Naive thymus-derived CD4-positive, alpha-beta T cell (primary cell): ENCODE measurements at regions not wholly inside any gene's neighbourhood (a gene's known extent, or its start where the extent isn't known, plus 50 kb on each side); places are given as distances from the start of the nearest gene placed in this dataset.

ENCODE experiments used
- ATAC-seq: fragments of 150-1000 bp; cut with Tn5 transposase; 2 replicates; pipeline ENCODE4 v1.10.0; 2021; ENCODE audit warnings: mild to moderate bottlenecking, moderate library complexity
- CTCF ChIA-PET: fragments of 350-600 bp; sonication (Branson Sonifier 250); formaldehyde crosslinking; loops from one replicate; lab custom pipeline; 2021; ENCODE audit warnings: antibody characterized with exemption; lab: Charles Lee
- POLR2A ChIA-PET: fragments of 350-600 bp; sonication (Branson Sonifier 250); formaldehyde crosslinking; loops from one replicate; lab custom pipeline; 2021; ENCODE audit warnings: antibody characterized with exemption, inconsistent platforms; lab: Charles Lee
- DNase-seq, 9 donors: peaks; one replicate each; pipeline versions ENCODE4 v3.0.0 to v3.0.0-alpha.2; 2020 to 2022; ENCODE audit warnings: mixed read lengths in 1 of 9
- H3K27ac ChIP-seq: one replicate; pipeline ENCODE4 v1.7.0; 2013; ENCODE audit warnings: mild to moderate bottlenecking, low read depth, low read length, moderate library complexity
- H3K27me3 ChIP-seq, 2 donors: one replicate each; pipeline ENCODE4 v1.7.0; 2013; ENCODE audit warnings: low read length in 2 of 2, mild to moderate bottlenecking in 2 of 2, moderate library complexity in 2 of 2; ENCODE audit not compliant: control insufficient read depth in 2 of 2, insufficient read depth in 2 of 2
- H3K36me3 ChIP-seq, 3 experiments: 1 replicate in 2 of 3; 2 replicates in 1 of 3; pipeline ENCODE4 v1.7.0; 2013; ENCODE audit warnings: low read length in 3 of 3, mild to moderate bottlenecking in 3 of 3, moderate library complexity in 1 of 3; ENCODE audit not compliant: insufficient read depth in 3 of 3, control insufficient read depth in 2 of 3
- H3K4me1 ChIP-seq, 2 donors: one replicate each; pipeline ENCODE4 v1.7.0; 2013; ENCODE audit warnings: low read length in 2 of 2, mild to moderate bottlenecking in 2 of 2, moderate library complexity in 1 of 2; ENCODE audit not compliant: control insufficient read depth in 2 of 2, insufficient read depth in 2 of 2
- H3K4me3 ChIP-seq: 2 replicates; pipeline ENCODE4 v1.7.0; 2013; ENCODE audit warnings: mild to moderate bottlenecking, low read length
- H3K9me3 ChIP-seq, 3 experiments: 1 replicate in 2 of 3; 2 replicates in 1 of 3; pipeline ENCODE4 v1.7.0; 2013; ENCODE audit warnings: low read length in 3 of 3; ENCODE audit not compliant: control insufficient read depth in 2 of 3
- H3K27ac Mint-ChIP-seq, 9 donors: one replicate each; pipeline ENCODE4 v1.8.0; 2020 to 2022; ENCODE audit warnings: mixed read lengths in 9 of 9, mild to moderate bottlenecking in 8 of 9, moderate library complexity in 5 of 9, inconsistent platforms in 2 of 9
- H3K27me3 Mint-ChIP-seq, 5 donors: one replicate each; pipeline ENCODE4 v1.8.0; 2021 to 2022; ENCODE audit warnings: mixed read lengths in 5 of 5, mild to moderate bottlenecking in 1 of 5
- H3K36me3 Mint-ChIP-seq, 5 donors: one replicate each; pipeline ENCODE4 v1.8.0; 2020 to 2022; ENCODE audit warnings: mixed read lengths in 5 of 5, mild to moderate bottlenecking in 3 of 5, inconsistent platforms in 1 of 5
- H3K4me1 Mint-ChIP-seq, 7 donors: one replicate each; pipeline ENCODE4 v1.8.0; 2020 to 2022; ENCODE audit warnings: mixed read lengths in 7 of 7, mild to moderate bottlenecking in 3 of 7, inconsistent platforms in 1 of 7
- H3K4me3 Mint-ChIP-seq, 10 donors: one replicate each; pipeline ENCODE4 v1.8.0; 2020 to 2022; ENCODE audit warnings: mild to moderate bottlenecking in 10 of 10, mixed read lengths in 10 of 10, moderate library complexity in 6 of 10, inconsistent platforms in 2 of 10
- H3K9me3 Mint-ChIP-seq, 11 donors: one replicate each; pipeline ENCODE4 v1.8.0; 2020 to 2022; ENCODE audit warnings: mixed read lengths in 11 of 11, mild to moderate bottlenecking in 4 of 11, inconsistent platforms in 1 of 11, moderate library complexity in 1 of 11
- intact Hi-C, 2 donors: fragments of 100-400 bp; cut with micrococcal nuclease; formaldehyde crosslinking; loops; one replicate each; pipeline ENCODE4 v1.15.1; 2023

- Mint-ChIP-seq H3K36me3 (peaks cover 0 to 9% (median 0%) of the 10 kb centered on the region in 5 donors), H3K27ac (peak overlapping the region in 2 of 9 donors; percentile 46 to 71)
Observed at GRCh38 chr18:54712758-54713157, 115.5 kb upstream of the RAB27B start.

GRCh38 chr18:54713386-54713785 is 114.9 kb upstream of the RAB27B start:
- DNase-seq (peak in 4 of 9 donors; percentile 8 to 32 (median 21)), ATAC-seq (peak; percentile 45)
- ChIA-PET POLR2A (no interaction called here), CTCF (no interaction called here)
- peaks cover 0 to 3% (median 0%) of the 10 kb centered on the region in 11 donors for H3K9me3 Mint-ChIP-seq
- intact Hi-C loops = loop anchor here in 1 of 2 donors (2.0 to 10.0 kb wide), 2 partner anchors 93 to 449 kb away; partner anchors contain the start of gene POLI
- no peak overlapping the region for H3K27ac ChIP-seq
- H3K9me3 ChIP-seq = no peaks in the 10 kb centered on the region
- H3K4me1 Mint-ChIP-seq = peaks cover 27 to 60% (median 51%) of the 10 kb centered on the region in 7 donors
- H3K4me1 ChIP-seq = peaks cover 17 to 26% of the 10 kb centered on the region in 2 donors
- H3K4me3 ChIP-seq = no peak overlapping the region
- H3K27me3 ChIP-seq = no peaks in the 10 kb centered on the region
- H3K4me3 Mint-ChIP-seq = peak overlapping the region in 6 of 10 donors; percentile 11 to 64 (median 41)
- peak overlapping the region in 2 of 9 donors; percentile 20 to 71 for H3K27ac Mint-ChIP-seq
- H3K36me3 Mint-ChIP-seq = peaks cover 0 to 9% (median 0%) of the 10 kb centered on the region in 5 donors
- no peaks in the 10 kb centered on the region for H3K36me3 ChIP-seq
- peaks cover 0 to 26% (median 7%) of the 10 kb centered on the region in 5 donors for H3K27me3 Mint-ChIP-seq

More at GRCh38 chr18:54712758-54713157, 115.5 kb upstream of the RAB27B start:
- Mint-ChIP-seq H3K9me3 (peaks cover 0 to 5% (median 0%) of the 10 kb centered on the region in 11 donors), H3K27me3 (peaks cover 0 to 28% (median 7%) of the 10 kb centered on the region in 5 donors), H3K4me1 (peaks cover 20 to 53% (median 45%) of the 10 kb centered on the region in 7 donors), H3K4me3 (peak overlapping the region in 2 of 10 donors; percentile 48 to 64)
- intact Hi-C loops = loop anchor here in 1 of 2 donors (2.0 to 10.0 kb wide), 2 partner anchors 94 to 448 kb away; partner anchors contain the start of gene POLI
- Histone ChIP-seq H3K9me3 (no peaks in the 10 kb centered on the region), H3K4me1 (peaks cover 11 to 20% of the 10 kb centered on the region in 2 donors), H3K36me3 (no peaks in the 10 kb centered on the region), H3K27me3 (no peaks in the 10 kb centered on the region), H3K4me3 (no peak overlapping the region), H3K27ac (no peak overlapping the region)
- ATAC-seq (no peak), DNase-seq (no peak)
- ChIA-PET CTCF (no interaction called here), POLR2A (no interaction called here)

- POLR2A ChIA-PET = no interaction called here
- Mint-ChIP-seq H3K4me3 (peak overlapping the region in 2 of 10 donors; percentile 12 to 24), H3K27ac (peak overlapping the region in 1 of 9 donors; percentile 71), H3K4me1 (peaks cover 30 to 65% (median 56%) of the 10 kb centered on the region in 7 donors), H3K9me3 (peaks cover 0 to 2% (median 0%) of the 10 kb centered on the region in 11 donors), H3K36me3 (peaks cover 0 to 9% (median 0%) of the 10 kb centered on the region in 5 donors), H3K27me3 (peaks cover 0 to 19% (median 7%) of the 10 kb centered on the region in 5 donors)
- no peak overlapping the region for H3K27ac ChIP-seq
- no peaks in the 10 kb centered on the region for H3K27me3 ChIP-seq
- DNase-seq (no peak), ATAC-seq (no peak)
- H3K4me1 ChIP-seq = peaks cover 18 to 27% of the 10 kb centered on the region in 2 donors
- no peaks in the 10 kb centered on the region for H3K36me3 ChIP-seq
- CTCF ChIA-PET = interaction anchor here (1.0 kb wide), 1 partner anchor 9 kb away, joined by 4 read pairs; no protein-coding TSS in a partner anchor
- intact Hi-C loops = loop anchor here (5.0 to 10.0 kb wide), 3 partner anchors 112 to 872 kb away; partner anchors contain the start of genes RAB27B (in 2 of the 2), POLI (in 1 of the 2) and TCF4 (in 1 of the 2)
- H3K4me3 ChIP-seq = no peak overlapping the region
- H3K9me3 ChIP-seq = no peaks in the 10 kb centered on the region
Observed at GRCh38 chr18:54714851-54715250, 113.4 kb upstream of the RAB27B start.

- Histone ChIP-seq H3K4me1 (peaks cover 18 to 27% of the 10 kb centered on the region in 2 donors), H3K9me3 (no peaks in the 10 kb centered on the region), H3K27ac (no peak overlapping the region), H3K36me3 (no peaks in the 10 kb centered on the region), H3K27me3 (no peaks in the 10 kb centered on the region), H3K4me3 (no peak overlapping the region)
- CTCF ChIA-PET = no interaction called here
- no peak overlapping the region for H3K27ac Mint-ChIP-seq
- H3K36me3 Mint-ChIP-seq = peaks cover 0 to 9% (median 0%) of the 10 kb centered on the region in 5 donors
- no peak for DNase-seq
- POLR2A ChIA-PET = no interaction called here
- peaks cover 30 to 65% (median 56%) of the 10 kb centered on the region in 7 donors for H3K4me1 Mint-ChIP-seq
- H3K9me3 Mint-ChIP-seq = peaks cover 0 to 2% (median 0%) of the 10 kb centered on the region in 11 donors
- H3K27me3 Mint-ChIP-seq = peaks cover 0 to 27% (median 8%) of the 10 kb centered on the region in 5 donors
- intact Hi-C loops = loop anchor here (5.0 to 10.0 kb wide), 3 partner anchors 111 to 871 kb away; partner anchors contain the start of genes RAB27B (in 2 of the 2), POLI (in 1 of the 2) and TCF4 (in 1 of the 2)
- H3K4me3 Mint-ChIP-seq = no peak overlapping the region
- ATAC-seq = no peak
Observed at GRCh38 chr18:54716586-54716985, 111.7 kb upstream of the RAB27B start.

DNA sequence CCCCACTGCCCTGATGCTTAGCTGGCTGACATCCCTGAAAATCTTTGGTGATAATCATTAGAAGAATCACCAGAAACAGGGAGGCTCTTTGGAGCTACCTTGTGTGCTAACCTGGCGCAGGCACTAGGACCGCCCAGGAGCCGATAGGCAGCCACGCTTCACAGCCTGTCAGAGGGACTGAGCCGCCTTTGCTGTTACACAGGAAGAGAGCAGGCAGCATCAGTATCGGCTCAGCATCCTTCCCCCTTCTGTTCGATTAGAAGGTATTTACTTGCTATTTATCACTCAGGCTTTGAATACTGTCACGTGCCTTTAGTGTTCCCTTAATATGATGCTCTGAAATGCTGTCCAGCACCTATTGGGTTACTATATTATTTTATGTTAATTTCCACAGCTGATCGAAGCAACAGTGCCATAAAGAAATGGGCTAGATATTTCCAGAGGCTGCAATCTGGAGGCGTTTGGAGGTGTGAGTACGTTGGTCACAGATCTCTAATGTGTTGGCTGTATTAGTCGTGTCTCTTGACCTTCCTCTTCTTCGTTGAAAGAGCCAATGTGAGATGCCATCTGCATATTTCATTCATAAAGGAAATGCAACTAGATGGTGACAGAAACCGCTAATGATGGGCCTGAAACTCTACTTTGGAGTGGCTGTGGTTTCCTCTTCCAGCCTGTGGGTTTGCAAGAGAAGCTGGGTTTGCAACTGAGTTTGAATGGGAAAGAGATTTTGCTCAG is 110.4 kb upstream of the RAB27B start:
- CTCF ChIA-PET = no interaction called here
- Mint-ChIP-seq H3K27ac (peak overlapping the region in 6 of 9 donors; percentile 3 to 76 (median 26)), H3K36me3 (peaks cover 0 to 9% (median 0%) of the 10 kb centered on the region in 5 donors), H3K27me3 (peaks cover 0 to 37% (median 8%) of the 10 kb centered on the region in 5 donors), H3K4me3 (peak overlapping the region; percentile 38 to 90 (median 76)), H3K4me1 (peaks cover 23 to 54% (median 45%) of the 10 kb centered on the region in 7 donors), H3K9me3 (peaks cover 0 to 2% (median 0%) of the 10 kb centered on the region in 11 donors)
- Histone ChIP-seq H3K27ac (no peak overlapping the region), H3K4me1 (peaks cover 15 to 22% of the 10 kb centered on the region in 2 donors), H3K27me3 (no peaks in the 10 kb centered on the region), H3K4me3 (peak overlapping the region; percentile 61), H3K9me3 (no peaks in the 10 kb centered on the region), H3K36me3 (no peaks in the 10 kb centered on the region)
- ATAC-seq (peak; percentile 92), DNase-seq (peak in 8 of 9 donors; percentile 9 to 46 (median 34))
- POLR2A ChIA-PET = no interaction called here
- intact Hi-C loops = loop anchor here (1.0 to 10.0 kb wide), 4 partner anchors 39 to 869 kb away; partner anchors contain the start of genes RAB27B (in 2 of the 2), POLI (in 1 of the 2) and TCF4 (in 1 of the 2)

DNA sequence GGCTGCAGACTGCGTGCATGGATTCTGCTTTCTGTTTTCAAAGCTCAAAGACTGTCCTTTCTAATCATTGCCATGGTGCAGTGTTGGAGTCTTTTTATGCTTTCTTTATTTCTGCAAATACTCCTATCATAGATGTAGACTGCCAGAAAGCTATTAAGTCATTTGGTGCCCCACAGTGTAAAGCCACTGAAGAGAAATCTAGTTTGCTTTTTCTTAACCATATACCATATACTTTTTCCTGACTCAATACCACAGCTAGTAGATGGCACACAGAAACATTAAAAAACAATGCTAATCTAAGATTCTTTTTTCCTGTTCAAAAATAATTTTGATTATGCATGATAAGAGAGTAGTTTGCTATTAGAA is 109.9 kb upstream of the RAB27B start:
- Histone ChIP-seq H3K36me3 (no peaks in the 10 kb centered on the region), H3K27ac (no peak overlapping the region), H3K9me3 (no peaks in the 10 kb centered on the region), H3K4me1 (peaks cover 15 to 17% of the 10 kb centered on the region in 2 donors), H3K4me3 (peak overlapping the region; percentile 61), H3K27me3 (no peaks in the 10 kb centered on the region)
- CTCF ChIA-PET = no interaction called here
- Mint-ChIP-seq H3K27ac (peak overlapping the region in 4 of 9 donors; percentile 3 to 76 (median 28)), H3K4me3 (peak overlapping the region; percentile 38 to 90 (median 76)), H3K4me1 (peaks cover 18 to 48% (median 39%) of the 10 kb centered on the region in 7 donors), H3K27me3 (peaks cover 0 to 41% (median 8%) of the 10 kb centered on the region in 5 donors), H3K9me3 (peaks cover 0 to 2% (median 0%) of the 10 kb centered on the region in 11 donors), H3K36me3 (peaks cover 0 to 9% (median 0%) of the 10 kb centered on the region in 5 donors)
- POLR2A ChIA-PET = no interaction called here
- ATAC-seq = peak; percentile 23
- intact Hi-C loops = loop anchor here (1.0 to 10.0 kb wide), 4 partner anchors 39 to 869 kb away; partner anchors contain the start of genes RAB27B (in 2 of the 2), POLI (in 1 of the 2) and TCF4 (in 1 of the 2)
- no peak for DNase-seq
